GM12873 (cell line): ENCODE measurements at regions not wholly inside any gene's neighbourhood (a gene's known extent, or its start where the extent isn't known, plus 50 kb on each side); places are given as distances from the start of the nearest gene placed in this dataset.

Source experiments
- TF ChIP-seq, protein P1 (sequence below): IDR thresholded peaks from 2 replicates; pipeline ENCODE4 v1.5.1; 2012; ENCODE audit warnings: low read depth, mild to moderate bottlenecking, moderate library complexity, low read length, control low read depth; ENCODE audit not compliant: insufficient read depth; ENCODE audit errors: missing control alignments

DNA sequence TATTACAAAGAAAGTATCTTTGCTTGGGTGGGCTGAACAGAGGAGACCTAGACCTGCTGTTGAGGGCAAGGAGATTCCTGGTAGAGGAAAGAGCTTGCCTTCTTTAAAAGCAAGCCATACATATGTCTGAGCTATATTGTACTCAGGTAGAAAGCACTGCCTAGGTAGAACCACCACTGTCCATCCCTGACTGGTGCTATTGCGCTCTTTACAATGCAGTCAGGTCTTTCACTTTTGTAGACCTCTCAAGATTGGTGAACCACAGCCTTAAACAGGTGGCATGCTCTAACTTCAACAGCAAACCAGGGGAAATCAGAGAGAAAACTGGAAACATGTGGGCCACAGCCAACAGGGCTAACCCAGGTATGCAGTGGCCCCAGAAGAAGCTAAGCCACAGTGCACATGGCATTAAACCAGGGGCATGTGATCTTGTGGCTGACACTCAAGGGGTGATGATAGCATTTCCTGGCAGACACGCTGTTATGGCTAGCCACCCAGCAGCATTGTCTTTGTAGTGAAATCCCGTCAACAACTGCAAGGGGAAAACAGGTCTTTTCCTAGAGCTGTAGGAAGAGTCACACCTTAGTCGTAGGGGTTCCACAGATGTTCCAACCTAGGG, 253.9 kb upstream of the PCSK5 start:
- TF ChIP-seq, protein P1, sequence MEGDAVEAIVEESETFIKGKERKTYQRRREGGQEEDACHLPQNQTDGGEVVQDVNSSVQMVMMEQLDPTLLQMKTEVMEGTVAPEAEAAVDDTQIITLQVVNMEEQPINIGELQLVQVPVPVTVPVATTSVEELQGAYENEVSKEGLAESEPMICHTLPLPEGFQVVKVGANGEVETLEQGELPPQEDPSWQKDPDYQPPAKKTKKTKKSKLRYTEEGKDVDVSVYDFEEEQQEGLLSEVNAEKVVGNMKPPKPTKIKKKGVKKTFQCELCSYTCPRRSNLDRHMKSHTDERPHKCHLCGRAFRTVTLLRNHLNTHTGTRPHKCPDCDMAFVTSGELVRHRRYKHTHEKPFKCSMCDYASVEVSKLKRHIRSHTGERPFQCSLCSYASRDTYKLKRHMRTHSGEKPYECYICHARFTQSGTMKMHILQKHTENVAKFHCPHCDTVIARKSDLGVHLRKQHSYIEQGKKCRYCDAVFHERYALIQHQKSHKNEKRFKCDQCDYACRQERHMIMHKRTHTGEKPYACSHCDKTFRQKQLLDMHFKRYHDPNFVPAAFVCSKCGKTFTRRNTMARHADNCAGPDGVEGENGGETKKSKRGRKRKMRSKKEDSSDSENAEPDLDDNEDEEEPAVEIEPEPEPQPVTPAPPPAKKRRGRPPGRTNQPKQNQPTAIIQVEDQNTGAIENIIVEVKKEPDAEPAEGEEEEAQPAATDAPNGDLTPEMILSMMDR = no peak

- TF ChIP-seq, protein P1 = no peak
These were observed 250.4 kb upstream of the PCSK5 start for GRCh38 chr9:75639971-75640610.

- TF ChIP-seq, protein P1 = no peak
These were observed 248.0 kb upstream of the PCSK5 start for GRCh38 chr9:75642522-75642921.

DNA sequence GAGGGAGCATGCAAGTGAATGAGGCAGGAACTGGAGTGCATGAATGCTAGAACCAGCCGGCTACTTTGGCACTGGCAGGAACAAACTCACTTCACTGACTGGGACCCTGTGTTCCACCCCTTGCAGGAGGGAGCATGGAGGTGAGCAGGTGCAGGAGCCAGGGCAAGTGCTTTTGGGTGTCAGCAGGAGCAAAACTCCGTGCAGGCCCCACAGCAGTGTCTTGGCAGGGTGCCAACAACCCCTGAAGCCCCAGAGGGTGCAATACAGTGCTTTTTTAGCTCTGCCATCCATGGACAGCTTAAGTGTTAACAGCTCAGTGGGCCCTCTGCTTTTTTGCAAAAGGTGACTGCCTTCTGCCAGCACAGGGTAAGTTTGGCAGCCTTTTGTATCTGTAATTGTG, 245.8 kb upstream of the PCSK5 start:
- TF ChIP-seq, protein P1 = no peak

DNA sequence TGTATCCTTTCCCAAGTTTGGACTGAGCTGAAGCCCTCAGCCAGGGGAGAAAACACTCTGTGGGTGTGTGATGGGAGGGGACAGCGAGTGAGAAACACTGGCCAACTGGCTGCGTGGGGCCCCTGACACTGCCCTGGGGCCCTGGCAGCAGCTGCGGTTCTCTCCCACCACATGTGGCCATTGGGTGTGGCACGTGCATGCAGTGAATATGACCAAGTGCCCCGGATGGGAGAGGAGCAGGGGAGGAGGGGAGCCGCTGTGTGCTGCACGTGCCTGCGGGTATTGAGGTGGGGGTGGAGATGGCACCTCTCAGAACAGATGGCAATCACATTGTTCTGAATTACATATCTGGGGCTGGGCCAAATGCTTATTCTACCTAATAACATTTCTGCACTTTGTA, 242.4 kb upstream of the PCSK5 start:
- TF ChIP-seq, protein P1 = no peak

DNA sequence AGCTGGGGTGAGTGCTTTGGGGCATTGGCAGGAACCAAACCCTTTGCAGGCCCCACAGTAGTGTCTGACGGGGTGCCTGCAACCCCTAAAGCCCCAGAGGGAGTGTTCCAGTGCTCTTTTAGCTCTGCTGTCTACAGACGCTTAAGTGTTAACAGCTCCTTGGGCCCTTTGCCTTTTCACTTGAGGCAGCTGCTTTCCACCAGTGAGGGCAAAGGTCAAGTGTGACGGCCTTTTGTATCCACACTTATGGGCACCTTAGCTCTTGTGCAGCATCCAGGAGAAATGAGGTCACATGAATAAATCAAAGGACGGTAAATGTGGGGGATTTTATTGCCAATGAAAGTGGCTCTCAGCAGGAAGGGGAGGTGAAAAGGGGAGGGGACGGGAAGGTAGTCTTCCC, 241.4 kb upstream of the PCSK5 start:
- TF ChIP-seq, protein P1 = no peak

GRCh38 chr9:75651709-75652108, 238.8 kb upstream of the PCSK5 start:
- TF ChIP-seq, protein P1 = no peak
